IPS DF 19.7 (cell line): ENCODE measurements at regions not wholly inside any gene's neighbourhood (a gene's known extent, or its start where the extent isn't known, plus 50 kb on each side); places are given as distances from the start of the nearest gene placed in this dataset.
"Not testable (repeated sequence)": the region's sequence is repeated elsewhere in the genome, so short reads cannot be mapped to it uniquely, and the experiment has no call there.

Experiments
- DNase-seq: peaks from one replicate; pipeline ENCODE4 v3.0.0-alpha.2; 2013; ENCODE audit warnings: low read depth, low spot score

- DNase-seq, result no peak
Observed at GRCh38 chr10:118965096-118965495, 64.4 kb upstream of the NANOS1 start.

- no peak for DNase-seq
Observed at GRCh38 chr10:118965645-118966044, 63.9 kb upstream of the NANOS1 start.

- DNase-seq, result no peak
Observed at GRCh38 chr10:118966076-118966849, 63.3 kb upstream of the NANOS1 start.

- no peak for DNase-seq
Observed at GRCh38 chr10:118966850-118967125, 62.7 kb upstream of the NANOS1 start.

GRCh38 chr10:118967160-118967559 lies 62.4 kb upstream of the NANOS1 start:
- no peak for DNase-seq

- DNase-seq, result no peak
Observed at GRCh38 chr10:118968060-118968459, 61.5 kb upstream of the NANOS1 start.

GRCh38 chr10:118968482-118968881 lies 61.0 kb upstream of the NANOS1 start:
- no peak for DNase-seq

GRCh38 chr10:118969014-118969413 lies 60.5 kb upstream of the NANOS1 start:
- no peak for DNase-seq

GRCh38 chr10:118970770-118971169 lies 58.7 kb upstream of the NANOS1 start:
- no peak for DNase-seq

GRCh38 chr10:118971187-118971586 lies 58.3 kb upstream of the NANOS1 start:
- DNase-seq, result no peak

- DNase-seq, result no peak
Observed at GRCh38 chr10:118971876-118972275, 57.6 kb upstream of the NANOS1 start.

- no peak for DNase-seq
Observed at GRCh38 chr10:118973744-118974143, 55.8 kb upstream of the NANOS1 start.

- no peak for DNase-seq
Observed at GRCh38 chr10:118974951-118975350, 54.6 kb upstream of the NANOS1 start.

- DNase-seq, result not testable (repeated sequence)
Observed at GRCh38 chr10:118976219-118976618, 53.3 kb upstream of the NANOS1 start.

- DNase-seq, result no peak
Observed at GRCh38 chr10:118977022-118977599, 52.4 kb upstream of the NANOS1 start.

GRCh38 chr10:118977835-118978234 lies 51.7 kb upstream of the NANOS1 start:
- no peak for DNase-seq

- DNase-seq, result no peak
Observed at GRCh38 chr10:118978316-118978997, 51.1 kb upstream of the NANOS1 start.

GRCh38 chr10:118978998-118979350 lies 50.5 kb upstream of the NANOS1 start:
- no peak for DNase-seq

- no peak for DNase-seq
Observed at GRCh38 chr10:118979661-118980060, 49.9 kb upstream of the NANOS1 start.
